Tibial nerve (tissue), 4 donors: ENCODE measurements at regions not wholly inside any gene's neighbourhood (a gene's known extent, or its start where the extent isn't known, plus 50 kb on each side); places are given as distances from the start of the nearest gene placed in this dataset.
"Not testable (repeated sequence)": the region's sequence is repeated elsewhere in the genome, so short reads cannot be mapped to it uniquely, and the experiment has no call there.

Experiments used
- DNase-seq, 2 donors: peaks; one replicate each; pipeline ENCODE4 v3.0.0-alpha.2; 2019; ENCODE audit warnings: low spot score in 2 of 2
- H3K27ac ChIP-seq, 4 donors: fragments of 200-600 bp; sonication (generic) in 3 of 4; one replicate each; pipeline ENCODE4 v1.5.1; 2017 to 2019; ENCODE audit warnings: mild to moderate bottlenecking in 1 of 4
- H3K27me3 ChIP-seq, 2 donors: fragments of 200-600 bp; sonication (generic) in 1 of 2; one replicate each; pipeline versions ENCODE4 v1.5.1 to v1.6.0; 2017 to 2019
- H3K36me3 ChIP-seq, 3 donors: fragments of 200-600 bp; sonication (generic); one replicate each; pipeline ENCODE4 v1.5.1; 2018 to 2019
- H3K4me1 ChIP-seq, 4 donors: fragments of 200-600 bp; sonication (generic) in 3 of 4; one replicate each; pipeline ENCODE4 v1.5.1; 2017 to 2019
- H3K4me3 ChIP-seq, 4 donors: fragments of 200-600 bp; sonication (generic) in 3 of 4; one replicate each; pipeline ENCODE4 v1.5.1; 2017 to 2019; ENCODE audit warnings: mild to moderate bottlenecking in 1 of 4, moderate library complexity in 1 of 4
- H3K9me3 ChIP-seq, 4 donors: fragments of 200-600 bp; sonication (generic) in 3 of 4; one replicate each; pipeline ENCODE4 v1.5.1; 2017 to 2019
- CTCF ChIP-seq, 5 experiments: fragments of 200-600 bp in 3 of 5; fragments of 450-650 bp in 2 of 5; sonication (generic) in 3 of 5; IDR thresholded peaks; one replicate each; pipeline ENCODE4 v1.5.1; 2016 to 2019; ENCODE audit warnings: antibody characterized with exemption in 5 of 5, mild to moderate bottlenecking in 3 of 5, moderate library complexity in 2 of 5
- EP300 ChIP-seq, 2 donors: sonication (generic); formaldehyde crosslinking; IDR thresholded peaks; one replicate each; pipeline ENCODE4 v1.6.1; 2017; ENCODE audit warnings: antibody characterized with exemption in 2 of 2, mild to moderate bottlenecking in 1 of 2
- POLR2A ChIP-seq, 2 donors: fragments of 450-650 bp; IDR thresholded peaks; one replicate each; pipeline ENCODE4 v1.6.1; 2017; ENCODE audit warnings: antibody characterized with exemption in 2 of 2, mild to moderate bottlenecking in 2 of 2, moderate library complexity in 2 of 2
- WGBS, 2 donors: methylation state at CpG; one replicate each; pipeline ENCODE4 v1.1.5; 2018; 5-methylcytosine and 5-hydroxymethylcytosine counted together

- no peaks in the 10 kb centered on the region for H3K27me3 ChIP-seq
- H3K4me1 ChIP-seq = no peaks in the 10 kb centered on the region
- no peaks in the 10 kb centered on the region for H3K9me3 ChIP-seq
- WGBS, 2 donors = 80 to 86% methylated on average over 5 of the region's 5 CpGs
- H3K27ac ChIP-seq = no peak overlapping the region
- no peak for TF ChIP-seq EP300 (IDR thresholded peaks at IDR 0.05)
- TF ChIP-seq CTCF (IDR thresholded peaks at IDR 0.05) = no peak
- TF ChIP-seq POLR2A (IDR thresholded peaks at IDR 0.05) = no peak
- H3K4me3 ChIP-seq = no peak overlapping the region
- no peaks in the 10 kb centered on the region for H3K36me3 ChIP-seq
- no peak for DNase-seq
These were observed 83.4 kb upstream of the RGPD4 start for GRCh38 chr2:107743274-107743673.

DNA sequence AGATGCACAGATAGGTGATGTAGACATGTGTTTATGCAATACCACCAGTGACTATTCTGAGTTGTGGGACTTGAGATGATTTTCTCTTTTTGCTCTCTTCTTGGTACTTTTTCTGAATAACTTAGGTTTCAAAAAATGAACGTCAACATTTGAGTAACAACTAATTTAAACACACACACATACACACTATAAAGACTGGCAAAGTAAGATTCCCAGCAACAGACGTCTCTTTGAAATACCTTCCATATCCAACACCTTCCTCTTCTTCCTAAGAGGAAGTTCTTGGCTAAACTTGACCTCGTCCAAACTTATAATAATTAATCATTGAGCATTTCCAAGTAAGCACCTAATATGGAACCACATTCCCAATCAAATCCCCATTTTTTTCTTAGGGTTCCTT, 81.6 kb upstream of the RGPD4 start:
- Histone ChIP-seq H3K36me3 (no peaks in the 10 kb centered on the region), H3K27ac (no peak overlapping the region), H3K27me3 (no peaks in the 10 kb centered on the region), H3K9me3 (no peaks in the 10 kb centered on the region), H3K4me1 (no peaks in the 10 kb centered on the region), H3K4me3 (no peak overlapping the region)
- WGBS, 2 donors = 85 to 88% methylated on average over 3 of the region's 3 CpGs
- no peak for TF ChIP-seq POLR2A (IDR thresholded peaks at IDR 0.05)
- TF ChIP-seq EP300 (IDR thresholded peaks at IDR 0.05) = no peak
- TF ChIP-seq CTCF (IDR thresholded peaks at IDR 0.05) = no peak
- no peak for DNase-seq

- WGBS, 2 donors = 90 to 93% methylated on average over 13 of the region's 13 CpGs
- not testable (repeated sequence) for H3K4me3 ChIP-seq, H3K36me3 ChIP-seq, DNase-seq, H3K9me3 ChIP-seq, H3K4me1 ChIP-seq, H3K27ac ChIP-seq, H3K27me3 ChIP-seq
These were observed 80.0 kb upstream of the RGPD4 start for GRCh38 chr2:107746552-107747198.

DNA sequence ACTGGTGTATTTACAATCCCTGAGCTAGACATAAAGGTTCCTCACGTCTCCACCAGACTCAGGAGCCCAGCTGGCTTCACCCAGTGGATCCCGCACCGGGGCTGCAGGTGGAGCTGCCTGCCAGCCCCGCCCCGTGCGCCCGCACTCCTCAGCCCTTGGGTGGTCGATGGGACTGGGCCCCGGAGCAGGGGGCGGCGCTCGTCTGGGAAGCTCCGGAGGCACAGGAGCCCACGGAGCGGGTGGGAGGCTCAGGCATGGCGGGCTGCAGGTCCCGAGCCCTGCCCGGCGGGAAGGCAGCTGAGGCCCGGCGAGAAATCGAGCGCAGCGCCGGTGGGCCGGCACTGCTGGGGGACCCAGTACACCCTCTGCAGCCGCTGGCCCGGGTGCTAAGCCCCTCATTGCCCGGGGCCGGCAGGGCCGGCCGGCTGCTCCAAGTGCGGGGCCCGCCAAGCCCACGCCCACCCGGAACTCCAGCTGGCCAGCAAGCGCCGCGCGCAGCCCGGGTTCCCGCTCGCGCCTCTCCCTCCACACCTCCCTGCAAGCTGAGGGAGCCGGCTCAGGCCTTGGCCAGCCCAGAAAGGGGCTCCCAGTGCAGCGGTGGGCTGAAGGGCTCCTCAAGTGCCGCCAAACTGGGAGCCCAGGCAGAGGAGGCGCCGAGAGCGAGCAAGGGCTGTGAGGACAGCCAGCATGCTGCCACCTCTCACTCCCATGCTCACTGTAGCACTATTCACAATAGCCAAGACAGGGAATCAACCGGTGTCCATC, 79.3 kb upstream of the RGPD4 start:
- not testable (repeated sequence) for DNase-seq, H3K27me3 ChIP-seq, H3K9me3 ChIP-seq, H3K4me3 ChIP-seq, H3K36me3 ChIP-seq, H3K4me1 ChIP-seq, H3K27ac ChIP-seq
- 96% methylated on average over 20 to 51 of the region's 51 CpGs for WGBS, 2 donors

GRCh38 chr2:107747964-107748583, 78.6 kb upstream of the RGPD4 start:
- H3K36me3 ChIP-seq = no peaks in the 10 kb centered on the region
- H3K4me3 ChIP-seq = no peak overlapping the region
- no peak for DNase-seq
- no peaks in the 10 kb centered on the region for H3K27me3 ChIP-seq
- no peak overlapping the region for H3K27ac ChIP-seq
- TF ChIP-seq EP300 (IDR thresholded peaks at IDR 0.05) (no peak), CTCF (IDR thresholded peaks at IDR 0.05) (no peak), POLR2A (IDR thresholded peaks at IDR 0.05) (no peak)
- WGBS, 2 donors = 91 to 96% methylated on average over 15 of the region's 15 CpGs
- H3K9me3 ChIP-seq = no peaks in the 10 kb centered on the region
- H3K4me1 ChIP-seq = no peaks in the 10 kb centered on the region

DNA sequence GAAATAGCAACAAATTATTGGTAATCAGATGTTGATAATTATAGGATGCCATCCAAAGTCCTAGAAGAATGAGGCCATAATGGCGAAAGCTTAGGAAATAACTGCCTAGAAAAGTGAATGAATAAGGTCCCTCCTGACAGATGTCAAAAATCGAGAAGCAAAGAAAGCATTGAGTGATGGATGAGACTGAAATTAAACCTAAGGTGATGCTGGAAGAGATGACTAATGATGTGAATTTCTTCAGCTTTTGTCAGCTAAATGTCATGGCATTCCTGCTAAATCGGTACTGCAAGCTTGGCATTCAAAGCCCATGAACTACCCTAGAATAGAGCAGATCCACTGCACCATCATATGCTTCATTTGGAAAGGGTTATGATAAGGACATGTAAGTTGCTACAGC, 74.8 kb upstream of the RGPD4 start:
- no peak overlapping the region for H3K4me3 ChIP-seq
- H3K9me3 ChIP-seq = no peaks in the 10 kb centered on the region
- 68 to 79% methylated on average over 3 of the region's 3 CpGs for WGBS, 2 donors
- no peaks in the 10 kb centered on the region for H3K27me3 ChIP-seq
- DNase-seq = no peak
- H3K27ac ChIP-seq = no peak overlapping the region
- no peaks in the 10 kb centered on the region for H3K4me1 ChIP-seq
- H3K36me3 ChIP-seq = no peaks in the 10 kb centered on the region
- TF ChIP-seq CTCF (IDR thresholded peaks at IDR 0.05) = no peak
- no peak for TF ChIP-seq POLR2A (IDR thresholded peaks at IDR 0.05)
- TF ChIP-seq EP300 (IDR thresholded peaks at IDR 0.05) = no peak

DNA sequence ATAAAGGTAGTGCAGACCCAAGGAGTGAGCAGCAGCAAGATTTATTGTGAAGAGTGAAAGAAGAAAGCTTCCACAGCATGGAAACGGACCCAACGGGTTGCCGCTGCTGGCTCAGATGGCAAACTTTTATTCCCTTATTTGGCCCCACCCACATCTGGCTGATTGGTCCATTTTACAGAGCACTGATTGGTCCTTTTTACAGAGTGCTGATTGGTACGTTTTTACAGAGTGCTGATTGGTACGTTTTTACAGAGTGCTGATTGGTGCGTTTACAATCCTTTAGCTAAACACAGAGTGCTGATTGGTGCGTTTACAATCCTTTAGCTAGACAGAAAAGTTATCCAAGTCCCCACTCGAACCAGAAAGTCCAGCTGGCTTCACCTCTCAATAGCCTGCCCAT, 72.9 kb upstream of the RGPD4 start:
- H3K9me3 ChIP-seq, H3K4me1 ChIP-seq, H3K4me3 ChIP-seq, H3K27ac ChIP-seq, H3K36me3 ChIP-seq, DNase-seq, H3K27me3 ChIP-seq: not testable (repeated sequence)
- 91 to 93% methylated on average over 8 of the region's 8 CpGs for WGBS, 2 donors
